ENCODE measurements at regions not wholly inside any gene's neighbourhood (a gene's known extent, or its start where the extent isn't known, plus 50 kb on each side); places are given as distances from the start of the nearest gene placed in this dataset.

GRCh38 chr21:41086569-41086968, 81.4 kb upstream of the BACE2 start:
- no peak overlapping the region for H3K9ac ChIP-seq (ENCODE audit: low read length)
- no peaks in the 10 kb centered on the region for H3K4me1 ChIP-seq (ENCODE audit: control insufficient read depth, low read depth, low read length)
- H3K36me3 ChIP-seq (ENCODE audit: control insufficient read depth, low read depth, low read length): no peaks in the 10 kb centered on the region
- no peak overlapping the region for H3K27ac ChIP-seq (ENCODE audit: low read length)
- no peaks in the 10 kb centered on the region for H3K9me3 ChIP-seq (ENCODE audit: control insufficient read depth, low read depth, low read length)
- no peak overlapping the region for H3K4me3 ChIP-seq (ENCODE audit: low read length)
- no peaks in the 10 kb centered on the region for H3K27me3 ChIP-seq (ENCODE audit: control insufficient read depth, insufficient read depth, low read length)

GRCh38 chr21:41090981-41091380, 77.0 kb upstream of the BACE2 start:
- H3K27ac ChIP-seq (ENCODE audit: low read length): no peak overlapping the region
- H3K9me3 ChIP-seq (ENCODE audit: control insufficient read depth, low read depth, low read length): no peaks in the 10 kb centered on the region
- no peak overlapping the region for H3K4me3 ChIP-seq (ENCODE audit: low read length)
- no peak overlapping the region for H3K9ac ChIP-seq (ENCODE audit: low read length)
- H3K27me3 ChIP-seq (ENCODE audit: control insufficient read depth, insufficient read depth, low read length): no peaks in the 10 kb centered on the region
- H3K4me1 ChIP-seq (ENCODE audit: control insufficient read depth, low read depth, low read length): no peaks in the 10 kb centered on the region
- no peaks in the 10 kb centered on the region for H3K36me3 ChIP-seq (ENCODE audit: control insufficient read depth, low read depth, low read length)

GRCh38 chr21:41091616-41092015, 76.3 kb upstream of the BACE2 start:
- no peak overlapping the region for H3K27ac ChIP-seq (ENCODE audit: low read length)
- H3K36me3 ChIP-seq (ENCODE audit: control insufficient read depth, low read depth, low read length): no peaks in the 10 kb centered on the region
- no peaks in the 10 kb centered on the region for H3K9me3 ChIP-seq (ENCODE audit: control insufficient read depth, low read depth, low read length)
- no peak overlapping the region for H3K4me3 ChIP-seq (ENCODE audit: low read length)
- no peaks in the 10 kb centered on the region for H3K27me3 ChIP-seq (ENCODE audit: control insufficient read depth, insufficient read depth, low read length)
- no peak overlapping the region for H3K9ac ChIP-seq (ENCODE audit: low read length)
- no peaks in the 10 kb centered on the region for H3K4me1 ChIP-seq (ENCODE audit: control insufficient read depth, low read depth, low read length)

- Histone ChIP-seq H3K27me3 (ENCODE audit: control insufficient read depth, insufficient read depth, low read length) (no peaks in the 10 kb centered on the region), H3K4me1 (ENCODE audit: control insufficient read depth, low read depth, low read length) (no peaks in the 10 kb centered on the region), H3K27ac (ENCODE audit: low read length) (no peak overlapping the region), H3K4me3 (ENCODE audit: low read length) (no peak overlapping the region), H3K9ac (ENCODE audit: low read length) (no peak overlapping the region), H3K9me3 (ENCODE audit: control insufficient read depth, low read depth, low read length) (no peaks in the 10 kb centered on the region), H3K36me3 (ENCODE audit: control insufficient read depth, low read depth, low read length) (no peaks in the 10 kb centered on the region)
Measured at GRCh38 chr21:41092312-41092711, 75.6 kb upstream of the BACE2 start.

- H3K4me3 ChIP-seq (ENCODE audit: low read length): no peak overlapping the region
- H3K36me3 ChIP-seq (ENCODE audit: control insufficient read depth, low read depth, low read length): no peaks in the 10 kb centered on the region
- no peaks in the 10 kb centered on the region for H3K4me1 ChIP-seq (ENCODE audit: control insufficient read depth, low read depth, low read length)
Measured at GRCh38 chr21:41095983-41096382, 72.0 kb upstream of the BACE2 start.

GRCh38 chr21:41098076-41098475, 69.9 kb upstream of the BACE2 start:
- Histone ChIP-seq H3K27ac (ENCODE audit: low read length) (no peak overlapping the region), H3K27me3 (ENCODE audit: control insufficient read depth, insufficient read depth, low read length) (no peaks in the 10 kb centered on the region), H3K9ac (ENCODE audit: low read length) (no peak overlapping the region)

More at GRCh38 chr21:41095983-41096382, 72.0 kb upstream of the BACE2 start:
- Histone ChIP-seq H3K27ac (ENCODE audit: low read length) (no peak overlapping the region), H3K9me3 (ENCODE audit: control insufficient read depth, low read depth, low read length) (no peaks in the 10 kb centered on the region), H3K9ac (ENCODE audit: low read length) (no peak overlapping the region), H3K27me3 (ENCODE audit: control insufficient read depth, insufficient read depth, low read length) (no peaks in the 10 kb centered on the region)

GRCh38 chr21:41098481-41099042, 69.4 kb upstream of the BACE2 start:
- Histone ChIP-seq H3K36me3 (ENCODE audit: control insufficient read depth, low read depth, low read length) (no peaks in the 10 kb centered on the region), H3K27ac (ENCODE audit: low read length) (no peak overlapping the region), H3K27me3 (ENCODE audit: control insufficient read depth, insufficient read depth, low read length) (no peaks in the 10 kb centered on the region), H3K9ac (ENCODE audit: low read length) (no peak overlapping the region), H3K9me3 (ENCODE audit: control insufficient read depth, low read depth, low read length) (no peaks in the 10 kb centered on the region), H3K4me3 (ENCODE audit: low read length) (no peak overlapping the region), H3K4me1 (ENCODE audit: control insufficient read depth, low read depth, low read length) (no peaks in the 10 kb centered on the region)

More at GRCh38 chr21:41098076-41098475, 69.9 kb upstream of the BACE2 start:
- H3K9me3 ChIP-seq (ENCODE audit: control insufficient read depth, low read depth, low read length): no peaks in the 10 kb centered on the region
- no peaks in the 10 kb centered on the region for H3K36me3 ChIP-seq (ENCODE audit: control insufficient read depth, low read depth, low read length)
- H3K4me1 ChIP-seq (ENCODE audit: control insufficient read depth, low read depth, low read length): no peaks in the 10 kb centered on the region
- no peak overlapping the region for H3K4me3 ChIP-seq (ENCODE audit: low read length)

GRCh38 chr21:41100826-41101550, 67.0 kb upstream of the BACE2 start:
- H3K36me3 ChIP-seq (ENCODE audit: control insufficient read depth, low read depth, low read length): no peaks in the 10 kb centered on the region
- H3K4me1 ChIP-seq (ENCODE audit: control insufficient read depth, low read depth, low read length): no peaks in the 10 kb centered on the region
- H3K9ac ChIP-seq (ENCODE audit: low read length): no peak overlapping the region
- no peak overlapping the region for H3K4me3 ChIP-seq (ENCODE audit: low read length)
- no peak overlapping the region for H3K27ac ChIP-seq (ENCODE audit: low read length)
- H3K27me3 ChIP-seq (ENCODE audit: control insufficient read depth, insufficient read depth, low read length): no peaks in the 10 kb centered on the region
- H3K9me3 ChIP-seq (ENCODE audit: control insufficient read depth, low read depth, low read length): no peaks in the 10 kb centered on the region

GRCh38 chr21:41102281-41102680, 65.7 kb upstream of the BACE2 start:
- H3K27ac ChIP-seq (ENCODE audit: low read length): no peak overlapping the region
- no peaks in the 10 kb centered on the region for H3K4me1 ChIP-seq (ENCODE audit: control insufficient read depth, low read depth, low read length)
- H3K9ac ChIP-seq (ENCODE audit: low read length): no peak overlapping the region
- H3K36me3 ChIP-seq (ENCODE audit: control insufficient read depth, low read depth, low read length): no peaks in the 10 kb centered on the region
- no peaks in the 10 kb centered on the region for H3K27me3 ChIP-seq (ENCODE audit: control insufficient read depth, insufficient read depth, low read length)
- no peak overlapping the region for H3K4me3 ChIP-seq (ENCODE audit: low read length)
- no peaks in the 10 kb centered on the region for H3K9me3 ChIP-seq (ENCODE audit: control insufficient read depth, low read depth, low read length)

GRCh38 chr21:41107602-41108001, 60.4 kb upstream of the BACE2 start:
- Histone ChIP-seq H3K4me1 (ENCODE audit: control insufficient read depth, low read depth, low read length) (peaks cover under 1% of the 10 kb centered on the region), H3K36me3 (ENCODE audit: control insufficient read depth, low read depth, low read length) (no peaks in the 10 kb centered on the region), H3K27me3 (ENCODE audit: control insufficient read depth, insufficient read depth, low read length) (no peaks in the 10 kb centered on the region), H3K9ac (ENCODE audit: low read length) (no peak overlapping the region), H3K27ac (ENCODE audit: low read length) (no peak overlapping the region), H3K4me3 (ENCODE audit: low read length) (no peak overlapping the region), H3K9me3 (ENCODE audit: control insufficient read depth, low read depth, low read length) (no peaks in the 10 kb centered on the region)

GRCh38 chr21:41108668-41109585, 59.0 kb upstream of the BACE2 start:
- Histone ChIP-seq H3K4me3 (ENCODE audit: low read length) (no peak overlapping the region), H3K36me3 (ENCODE audit: control insufficient read depth, low read depth, low read length) (no peaks in the 10 kb centered on the region), H3K27me3 (ENCODE audit: control insufficient read depth, insufficient read depth, low read length) (no peaks in the 10 kb centered on the region), H3K9me3 (ENCODE audit: control insufficient read depth, low read depth, low read length) (no peaks in the 10 kb centered on the region), H3K9ac (ENCODE audit: low read length) (no peak overlapping the region), H3K4me1 (ENCODE audit: control insufficient read depth, low read depth, low read length) (peaks cover 8% of the 10 kb centered on the region), H3K27ac (ENCODE audit: low read length) (no peak overlapping the region)

Measured in iPS-18a (cell line).